Heart right ventricle (tissue), 16 donors: ENCODE measurements at regions not wholly inside any gene's neighbourhood (a gene's known extent, or its start where the extent isn't known, plus 50 kb on each side); places are given as distances from the start of the nearest gene placed in this dataset.

ENCODE experiments used
- ATAC-seq, 8 donors: fragments of 200-7000 bp; cut with Tn5 transposase; one replicate each; pipeline ENCODE4 v1.9.1; 2020; ENCODE audit warnings: mild to moderate bottlenecking in 8 of 8, moderate library complexity in 8 of 8, moderate number of reproducible peaks in 1 of 8
- DNase-seq, 2 donors: peaks; one replicate each; pipeline ENCODE4 v3.0.0-alpha.2; 2020
- H3K27ac ChIP-seq, 10 donors: fragments of 200-600 bp; sonication (generic) in 2 of 10; one replicate each; pipeline versions ENCODE4 v1.5.0 to v1.8.0; 2020 to 2022; ENCODE audit warnings: mild to moderate bottlenecking in 3 of 10
- H3K27me3 ChIP-seq, 7 donors: fragments of 200-600 bp; one replicate each; pipeline ENCODE4 v1.8.0; 2021 to 2022; ENCODE audit warnings: mild to moderate bottlenecking in 2 of 7
- H3K36me3 ChIP-seq, 9 donors: fragments of 200-600 bp; sonication (generic) in 1 of 9; one replicate each; pipeline versions ENCODE4 v1.5.0 to v1.8.0; 2020 to 2022; ENCODE audit warnings: mild to moderate bottlenecking in 2 of 9
- H3K4me1 ChIP-seq, 9 donors: fragments of 200-600 bp; sonication (generic) in 1 of 9; one replicate each; pipeline versions ENCODE4 v1.5.0 to v1.8.0; 2020 to 2022; ENCODE audit warnings: mild to moderate bottlenecking in 4 of 9
- H3K4me3 ChIP-seq, 10 donors: fragments of 200-600 bp; sonication (generic) in 2 of 10; one replicate each; pipeline versions ENCODE4 v1.5.0 to v1.8.0; 2020 to 2022; ENCODE audit warnings: mild to moderate bottlenecking in 7 of 10, moderate library complexity in 2 of 10
- H3K9me3 ChIP-seq, 11 donors: fragments of 200-600 bp in 10 of 11; sonication (generic) in 2 of 11; one replicate each; pipeline versions ENCODE4 v1.5.0 to v1.8.0; 2013 to 2022; ENCODE audit warnings: mild to moderate bottlenecking in 2 of 11, control low read depth in 1 of 11, moderate library complexity in 1 of 11
- WGBS, 2 donors: extraction: QIAGEN DNeasy Blood & Tissue Kit; methylation state at CpG; one replicate each; pipeline ENCODE4 v1.1.7; 2013; ENCODE audit warnings: inconsistent platforms in 1 of 2; 5-methylcytosine and 5-hydroxymethylcytosine counted together
- intact Hi-C, 10 donors: fragments of 100-400 bp; cut with DNase I; formaldehyde crosslinking; loops; one replicate each; pipeline versions ENCODE4 v1.11.1 to v1.14.2; 2022
- TF ChIP-seq, protein P1 (sequence below), 9 donors: fragments of 200-600 bp; sonication (generic) in 2 of 9; IDR thresholded peaks; one replicate each; pipeline versions ENCODE4 v1.5.0 to v1.8.0; 2021 to 2022; ENCODE audit warnings: antibody characterized with exemption in 9 of 9, mild to moderate bottlenecking in 5 of 9, moderate library complexity in 1 of 9
- donor health status: Arrhythmogenic right ventricular cardiomyopathy.
- donor health status: ischemic (EF 13 %, LVEDD 7.1; RV severe dilation, severe dysfunction).
- donor health status: healthy with polysubstance abuse.
- donor health status: DM: no; HTN: yes; CAD: no.
- donor health status: DM: no; HTN: no; CAD: no.
- donor health status: ischemic (EF 25% LVEDD 6.9; RV normal size, moderate dysfunction).
- donor health status: ischemic (EF 25% LVEDD 5.7; RV mildly dilated, moderate dysfunction).
- donor health status: healthy.
- donor health status: DM: yes; HTN: yes; CAD: no.
- donor health status: Ischemic cardiomyopathy.
- donor health status: ischemic (EF 35%, LVEDD 5.7; RV mildly dilated, moderate dysfunction).
- donor health status: nonischemic (EF 11% LVEDD 7.7; RV severe dilation, severe dysfunction).
- donor health status: DM: yes; HTN: yes; CAD: no.
- donor health status: PGD.
- donor health status: ischemic (EF 29% LVEDD 5.4; RV normal size, mild dysfunction).
- donor health status: nonischemic (EF 23%, LVEDD 6.1; RV moderate dilation, normal function).

DNA sequence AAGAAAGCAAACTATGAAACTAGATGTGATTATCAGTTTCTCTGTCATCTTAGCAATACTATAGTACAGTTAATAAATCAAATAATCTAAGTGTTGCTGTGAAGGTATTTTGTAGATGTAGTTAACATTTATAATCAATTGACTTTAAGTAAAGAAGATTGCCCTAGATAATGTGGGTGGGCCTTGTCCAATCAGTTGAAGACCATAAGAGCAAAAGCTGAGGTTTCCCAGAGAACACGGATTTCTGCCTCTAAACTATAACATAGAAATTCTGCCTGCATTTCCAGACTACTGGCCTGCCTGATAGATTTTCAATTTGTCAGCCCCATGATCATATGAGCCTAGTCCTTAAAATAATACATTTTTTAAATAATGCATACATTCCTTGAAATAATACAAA is 222.9 kb downstream of the PCDH18 start:
- no peaks in the 10 kb centered on the region for H3K36me3 ChIP-seq
- WGBS, 2 donors, result 86 to 89% methylated on average over 1 of the region's 1 CpG

DNA sequence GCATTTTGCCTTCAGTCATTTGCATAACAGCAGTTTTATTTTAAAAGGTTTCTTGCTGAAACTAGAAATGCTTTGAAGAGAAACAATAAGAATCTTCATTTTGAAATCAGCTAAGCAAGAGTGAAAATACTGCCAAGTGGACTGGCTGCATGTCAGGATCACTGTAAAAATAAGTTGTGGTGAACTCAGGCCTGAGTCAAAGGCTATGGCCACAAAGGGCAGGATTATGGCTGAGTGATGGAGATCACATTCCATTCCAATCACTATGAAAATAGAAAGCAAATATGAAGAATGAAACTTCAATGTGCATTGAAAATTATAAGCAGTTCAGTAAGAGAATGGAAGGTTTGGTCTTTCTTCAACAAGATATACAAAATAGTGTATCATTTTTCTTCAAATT is 224.5 kb downstream of the PCDH18 start:
- Histone ChIP-seq H3K27me3 (no peaks in the 10 kb centered on the region), H3K27ac (peak overlapping the region in 1 of 10 donors; percentile 23), H3K4me3 (no peak overlapping the region), H3K4me1 (peaks cover 0 to 4% (median 0%) of the 10 kb centered on the region in 9 donors), H3K9me3 (no peaks in the 10 kb centered on the region), H3K36me3 (no peaks in the 10 kb centered on the region)
- ATAC-seq, result peak in 1 of 8 donors; percentile 74
- TF ChIP-seq, protein P1, sequence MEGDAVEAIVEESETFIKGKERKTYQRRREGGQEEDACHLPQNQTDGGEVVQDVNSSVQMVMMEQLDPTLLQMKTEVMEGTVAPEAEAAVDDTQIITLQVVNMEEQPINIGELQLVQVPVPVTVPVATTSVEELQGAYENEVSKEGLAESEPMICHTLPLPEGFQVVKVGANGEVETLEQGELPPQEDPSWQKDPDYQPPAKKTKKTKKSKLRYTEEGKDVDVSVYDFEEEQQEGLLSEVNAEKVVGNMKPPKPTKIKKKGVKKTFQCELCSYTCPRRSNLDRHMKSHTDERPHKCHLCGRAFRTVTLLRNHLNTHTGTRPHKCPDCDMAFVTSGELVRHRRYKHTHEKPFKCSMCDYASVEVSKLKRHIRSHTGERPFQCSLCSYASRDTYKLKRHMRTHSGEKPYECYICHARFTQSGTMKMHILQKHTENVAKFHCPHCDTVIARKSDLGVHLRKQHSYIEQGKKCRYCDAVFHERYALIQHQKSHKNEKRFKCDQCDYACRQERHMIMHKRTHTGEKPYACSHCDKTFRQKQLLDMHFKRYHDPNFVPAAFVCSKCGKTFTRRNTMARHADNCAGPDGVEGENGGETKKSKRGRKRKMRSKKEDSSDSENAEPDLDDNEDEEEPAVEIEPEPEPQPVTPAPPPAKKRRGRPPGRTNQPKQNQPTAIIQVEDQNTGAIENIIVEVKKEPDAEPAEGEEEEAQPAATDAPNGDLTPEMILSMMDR (IDR thresholded peaks at IDR 0.05), result no peak
- intact Hi-C loops, result no loop called here
- DNase-seq, result peak in 1 of 2 donors; percentile 8

More for the DNA sequence above, 222.9 kb downstream of the PCDH18 start:
- Histone ChIP-seq H3K27ac (no peak overlapping the region), H3K27me3 (no peaks in the 10 kb centered on the region), H3K9me3 (no peaks in the 10 kb centered on the region), H3K4me1 (peaks cover 0 to 4% (median 0%) of the 10 kb centered on the region in 9 donors), H3K4me3 (no peak overlapping the region)
- intact Hi-C loops, result no loop called here
- ATAC-seq (no peak), DNase-seq (no peak)
- TF ChIP-seq, protein P1 (IDR thresholded peaks at IDR 0.05), result no peak

DNA sequence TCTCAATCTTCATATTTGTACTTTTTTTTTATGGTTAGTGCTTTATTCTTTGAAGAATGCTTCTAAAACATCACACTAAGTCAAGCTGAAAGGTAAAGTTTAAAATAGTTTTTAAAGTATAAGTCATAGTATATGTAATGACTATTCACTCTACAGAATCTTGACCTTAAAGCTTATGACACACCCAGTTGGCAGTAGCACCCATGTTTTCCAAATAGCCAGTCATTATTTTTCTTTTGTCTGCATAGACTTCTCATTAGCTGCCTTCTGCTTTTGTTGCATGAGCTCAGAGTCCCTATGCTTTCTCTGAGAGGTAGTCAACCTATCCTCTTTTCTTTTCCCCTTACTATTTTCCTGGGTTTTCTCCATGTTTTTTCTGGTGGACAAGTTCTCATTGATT is 231.5 kb downstream of the PCDH18 start:
- Histone ChIP-seq H3K4me1 (no peaks in the 10 kb centered on the region), H3K36me3 (no peaks in the 10 kb centered on the region), H3K4me3 (no peak overlapping the region), H3K27ac (no peak overlapping the region), H3K27me3 (no peaks in the 10 kb centered on the region), H3K9me3 (no peaks in the 10 kb centered on the region)
- TF ChIP-seq, protein P1 (IDR thresholded peaks at IDR 0.05), result no peak
- intact Hi-C loops, result no loop called here
- DNase-seq, result no peak
- no peak for ATAC-seq

DNA sequence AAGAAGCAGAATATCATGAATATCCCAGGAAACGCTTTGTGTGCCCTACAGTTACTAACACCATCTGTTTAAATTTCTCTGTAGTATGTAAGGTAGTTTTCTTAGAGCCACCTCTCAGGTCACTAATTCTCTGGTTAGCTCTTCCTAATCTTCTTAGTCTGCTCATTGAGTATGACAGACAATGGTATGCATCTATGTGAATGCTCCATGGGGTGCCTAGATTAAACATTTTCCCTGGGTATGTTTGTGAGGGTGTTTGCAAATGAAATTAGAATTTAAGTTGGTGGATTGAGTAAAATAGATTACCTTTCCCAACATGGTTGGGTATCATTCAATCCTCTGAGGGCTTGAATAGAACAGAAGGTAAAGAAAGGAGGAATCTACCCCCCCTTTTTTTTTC is 233.0 kb downstream of the PCDH18 start:
- WGBS, 2 donors, result 95% methylated on average over 1 of the region's 1 CpG

More for the DNA sequence above, 233.0 kb downstream of the PCDH18 start:
- no peak overlapping the region for H3K4me3 ChIP-seq
- H3K9me3 ChIP-seq, result no peaks in the 10 kb centered on the region
- TF ChIP-seq, protein P1 (IDR thresholded peaks at IDR 0.05), result no peak
- ATAC-seq, result no peak
- DNase-seq, result no peak
- H3K36me3 ChIP-seq, result no peaks in the 10 kb centered on the region
- intact Hi-C loops, result loop anchor here in 1 of 10 donors (10.0 kb wide), 1 partner anchor 226 kb away; no protein-coding TSS in a partner anchor
- no peaks in the 10 kb centered on the region for H3K27me3 ChIP-seq
- H3K27ac ChIP-seq, result no peak overlapping the region
- H3K4me1 ChIP-seq, result peaks cover 0 to 5% (median 0%) of the 10 kb centered on the region in 9 donors
